Psoas muscle (tissue), 7 donors: ENCODE measurements at regions not wholly inside any gene's neighbourhood (a gene's known extent, or its start where the extent isn't known, plus 50 kb on each side); places are given as distances from the start of the nearest gene placed in this dataset.

Source experiments
- ATAC-seq, 4 donors: fragments of 200-7000 bp; cut with Tn5 transposase; one replicate each; pipeline ENCODE4 v1.9.1; 2020; ENCODE audit warnings: moderate library complexity in 3 of 4, mild to moderate bottlenecking in 2 of 4
- DNase-seq, 2 donors: peaks; one replicate each; pipeline ENCODE4 v3.0.0-alpha.2; 2020
- H3K27ac ChIP-seq: fragments of 200-600 bp; one replicate; pipeline ENCODE4 v1.8.0; 2022
- H3K27me3 ChIP-seq, 3 donors: fragments of 200-600 bp in 1 of 3; one replicate each; pipeline versions ENCODE4 v1.6.1 to v1.8.0; 2013 to 2022; ENCODE audit warnings: low read length in 2 of 3, mild to moderate bottlenecking in 2 of 3, moderate library complexity in 1 of 3; ENCODE audit not compliant: insufficient read depth in 3 of 3
- H3K36me3 ChIP-seq, 2 donors: fragments of 200-600 bp in 1 of 2; one replicate each; pipeline versions ENCODE4 v1.6.1 to v1.8.0; 2013 to 2022; ENCODE audit warnings: low read depth in 1 of 2, mild to moderate bottlenecking in 1 of 2, moderate library complexity in 1 of 2; ENCODE audit not compliant: insufficient read depth in 1 of 2
- H3K4me1 ChIP-seq: fragments of 200-600 bp; one replicate; pipeline ENCODE4 v1.8.0; 2022
- H3K4me3 ChIP-seq: fragments of 200-600 bp; one replicate; pipeline ENCODE4 v1.8.0; 2022; ENCODE audit warnings: mild to moderate bottlenecking
- H3K9me3 ChIP-seq: fragments of 200-600 bp; one replicate; pipeline ENCODE4 v1.8.0; 2022
- WGBS, 3 donors: extraction: QIAGEN DNeasy Blood & Tissue Kit; methylation state at CpG; one replicate each; pipeline versions ENCODE4 v1.1.6 to v1.1.7; 2013; 5-methylcytosine and 5-hydroxymethylcytosine counted together
- intact Hi-C, 2 donors: fragments of 100-400 bp; cut with DNase I; formaldehyde crosslinking; loops; one replicate each; pipeline versions ENCODE4 v1.11.0 to v1.14.2; 2022
- TF ChIP-seq, protein P1 (sequence below): fragments of 200-600 bp; IDR thresholded peaks from one replicate; pipeline ENCODE4 v1.8.0; 2022; ENCODE audit warnings: antibody characterized with exemption
- donor health status: healthy with polysubstance abuse.
- donor health status: DM: no; HTN: no; CAD: no; lungs with moderate emphysema.
- donor health status: Bipolar disorder and iron deficiency.
- donor health status: healthy.
- donor health status: DM: yes; HTN: yes; CAD: no.
- donor health status: DM: no; HTN: no; CAD: no.
- donor health status: DM: yes; HTN: yes; CAD: no.

DNA sequence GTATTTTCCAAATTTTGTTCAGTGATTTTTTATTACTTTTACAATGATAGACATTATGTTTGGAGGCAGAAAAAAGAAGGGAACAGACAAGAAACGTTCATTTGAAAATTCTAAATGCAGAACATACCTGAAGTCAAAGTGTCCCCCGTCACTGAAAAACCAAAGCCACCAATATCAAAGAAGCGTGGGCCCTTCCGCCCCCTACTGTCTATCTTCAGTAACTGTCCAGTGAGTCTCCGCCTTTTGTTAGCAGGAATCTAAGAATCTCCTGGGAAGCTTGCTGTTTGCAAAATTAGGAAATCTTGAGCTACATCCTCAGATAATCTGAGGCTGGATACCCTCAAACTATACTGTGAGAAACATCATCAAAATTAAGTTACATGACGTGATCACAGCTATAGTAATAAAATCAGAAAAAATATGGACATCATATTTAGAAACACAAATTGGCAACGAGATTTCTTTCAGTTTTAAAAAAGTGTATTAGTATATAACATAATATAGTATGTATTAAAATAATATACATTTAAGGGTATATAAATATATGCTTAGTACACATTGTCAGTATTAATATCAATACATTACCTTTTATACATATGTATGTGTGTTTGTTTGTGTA, 169.3 kb upstream of the AKR1E2 start:
- peak; percentile 40 to 63 for DNase-seq
- intact Hi-C loops = loop anchor here (5.0 to 10.0 kb wide), 5 partner anchors 111 to 1459 kb away; no protein-coding TSS in a partner anchor

DNA sequence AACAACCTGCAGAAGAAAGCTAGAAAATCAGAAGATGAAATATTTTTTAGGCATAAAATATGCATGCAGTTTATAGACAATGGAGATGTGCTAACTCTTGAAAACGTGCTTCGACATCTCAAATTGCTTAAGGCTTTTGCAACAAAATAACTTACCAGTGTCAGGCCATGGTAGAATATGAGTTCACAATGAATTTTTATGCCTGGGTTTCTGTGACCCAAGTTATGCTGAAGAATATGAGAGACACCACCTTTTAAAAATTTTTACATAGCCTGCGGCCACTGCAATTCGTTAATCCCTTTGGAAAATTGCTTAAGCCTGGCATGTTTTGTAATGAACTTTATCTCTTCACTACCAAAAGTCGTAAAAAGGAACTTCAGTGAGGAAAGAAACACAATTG, 170.1 kb upstream of the AKR1E2 start:
- DNase-seq (no peak), ATAC-seq (no peak)
- no peaks in the 10 kb centered on the region for H3K9me3 ChIP-seq
- no peaks in the 10 kb centered on the region for H3K36me3 ChIP-seq
- WGBS, 3 donors = 58 to 69% (median 66%) methylated on average over 5 of the region's 5 CpGs
- intact Hi-C loops = loop anchor here (5.0 to 10.0 kb wide), 5 partner anchors 111 to 1459 kb away; no protein-coding TSS in a partner anchor
- H3K4me3 ChIP-seq = no peak overlapping the region
- H3K27me3 ChIP-seq = no peaks in the 10 kb centered on the region
- TF ChIP-seq, protein P1, sequence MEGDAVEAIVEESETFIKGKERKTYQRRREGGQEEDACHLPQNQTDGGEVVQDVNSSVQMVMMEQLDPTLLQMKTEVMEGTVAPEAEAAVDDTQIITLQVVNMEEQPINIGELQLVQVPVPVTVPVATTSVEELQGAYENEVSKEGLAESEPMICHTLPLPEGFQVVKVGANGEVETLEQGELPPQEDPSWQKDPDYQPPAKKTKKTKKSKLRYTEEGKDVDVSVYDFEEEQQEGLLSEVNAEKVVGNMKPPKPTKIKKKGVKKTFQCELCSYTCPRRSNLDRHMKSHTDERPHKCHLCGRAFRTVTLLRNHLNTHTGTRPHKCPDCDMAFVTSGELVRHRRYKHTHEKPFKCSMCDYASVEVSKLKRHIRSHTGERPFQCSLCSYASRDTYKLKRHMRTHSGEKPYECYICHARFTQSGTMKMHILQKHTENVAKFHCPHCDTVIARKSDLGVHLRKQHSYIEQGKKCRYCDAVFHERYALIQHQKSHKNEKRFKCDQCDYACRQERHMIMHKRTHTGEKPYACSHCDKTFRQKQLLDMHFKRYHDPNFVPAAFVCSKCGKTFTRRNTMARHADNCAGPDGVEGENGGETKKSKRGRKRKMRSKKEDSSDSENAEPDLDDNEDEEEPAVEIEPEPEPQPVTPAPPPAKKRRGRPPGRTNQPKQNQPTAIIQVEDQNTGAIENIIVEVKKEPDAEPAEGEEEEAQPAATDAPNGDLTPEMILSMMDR = no peak
- no peak overlapping the region for H3K27ac ChIP-seq
- H3K4me1 ChIP-seq = peaks cover 5% of the 10 kb centered on the region

More for the DNA sequence above, 169.3 kb upstream of the AKR1E2 start:
- no peak overlapping the region for H3K4me3 ChIP-seq
- H3K27ac ChIP-seq = no peak overlapping the region
- TF ChIP-seq, protein P1 = peak; percentile 93
- no peaks in the 10 kb centered on the region for H3K9me3 ChIP-seq
- 16 to 26% (median 21%) methylated on average over 7 of the region's 7 CpGs for WGBS, 3 donors
- ATAC-seq = peak; percentile 68 to 76 (median 71)
- peaks cover 8% of the 10 kb centered on the region for H3K4me1 ChIP-seq
- H3K36me3 ChIP-seq = no peaks in the 10 kb centered on the region
- H3K27me3 ChIP-seq = no peaks in the 10 kb centered on the region

DNA sequence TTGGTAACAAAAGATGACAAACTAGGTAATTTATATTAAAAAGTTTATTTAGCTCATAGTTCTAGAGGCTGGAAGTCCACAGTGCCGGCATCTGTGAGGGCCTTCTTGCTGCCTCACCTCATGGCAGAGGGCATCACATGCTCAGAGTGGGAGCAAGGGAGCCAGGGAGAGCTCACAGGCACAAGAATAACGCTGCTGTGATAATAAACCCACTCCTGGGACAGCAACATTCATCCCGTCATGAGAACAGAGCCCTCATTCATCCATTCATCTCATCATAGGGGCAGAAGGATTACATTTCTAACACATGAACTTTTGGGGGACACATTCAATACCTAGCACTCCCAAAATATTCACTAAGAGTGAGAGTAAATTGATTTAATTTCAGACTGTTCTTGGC, 170.6 kb upstream of the AKR1E2 start:
- no peaks in the 10 kb centered on the region for H3K9me3 ChIP-seq
- no peak for ATAC-seq
- 71 to 76% (median 74%) methylated on average over 3 of the region's 3 CpGs for WGBS, 3 donors
- H3K4me3 ChIP-seq = no peak overlapping the region
- TF ChIP-seq, protein P1 = no peak
- no peaks in the 10 kb centered on the region for H3K36me3 ChIP-seq
- no peak overlapping the region for H3K27ac ChIP-seq
- no peak for DNase-seq
- H3K4me1 ChIP-seq = peaks cover 5% of the 10 kb centered on the region
- intact Hi-C loops = loop anchor here (5.0 to 10.0 kb wide), 5 partner anchors 112 to 1458 kb away; no protein-coding TSS in a partner anchor
- H3K27me3 ChIP-seq = no peaks in the 10 kb centered on the region

DNA sequence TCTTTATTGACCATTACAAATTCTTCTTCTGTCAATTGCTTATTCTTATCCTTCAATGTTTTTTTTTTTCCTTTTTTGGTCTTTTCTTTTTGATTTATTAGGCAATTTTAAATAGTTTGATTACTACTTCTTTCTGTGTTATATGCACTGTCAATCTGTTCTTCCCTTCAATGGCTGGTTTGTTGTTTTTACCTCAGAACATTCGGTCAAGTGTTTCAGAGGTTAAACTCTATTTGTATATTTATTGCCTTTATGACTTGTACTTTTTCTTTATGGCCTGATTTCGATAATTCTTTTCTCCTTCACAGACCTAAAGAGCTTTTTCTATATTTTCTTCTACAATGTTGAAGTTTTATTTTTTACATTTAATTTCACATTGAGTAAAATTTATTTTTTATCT, 171.5 kb upstream of the AKR1E2 start:
- H3K4me3 ChIP-seq = no peak overlapping the region
- TF ChIP-seq, protein P1 = no peak
- DNase-seq (no peak), ATAC-seq (no peak)
- no peaks in the 10 kb centered on the region for H3K9me3 ChIP-seq
- H3K27me3 ChIP-seq = no peaks in the 10 kb centered on the region
- no peak overlapping the region for H3K27ac ChIP-seq
- peaks cover 14% of the 10 kb centered on the region for H3K4me1 ChIP-seq
- 96 to 98% (median 97%) methylated on average over 2 of the region's 2 CpGs for WGBS, 3 donors
- H3K36me3 ChIP-seq = no peaks in the 10 kb centered on the region
- intact Hi-C loops = loop anchor here in 1 of 2 donors (10.0 kb wide), 2 partner anchors 140 to 770 kb away; no protein-coding TSS in a partner anchor
